NCI-H146 (cell line): ENCODE measurements at regions not wholly inside any gene's neighbourhood (a gene's known extent, or its start where the extent isn't known, plus 50 kb on each side); places are given as distances from the start of the nearest gene placed in this dataset.
A peak's percentile ranks its signal among the peaks of the same experiment; 100 is the strongest.

Source experiments
- DNase-seq: peaks from one replicate; lab custom pipeline; 2025; lab: John Stamatoyannopoulos, UW

DNA sequence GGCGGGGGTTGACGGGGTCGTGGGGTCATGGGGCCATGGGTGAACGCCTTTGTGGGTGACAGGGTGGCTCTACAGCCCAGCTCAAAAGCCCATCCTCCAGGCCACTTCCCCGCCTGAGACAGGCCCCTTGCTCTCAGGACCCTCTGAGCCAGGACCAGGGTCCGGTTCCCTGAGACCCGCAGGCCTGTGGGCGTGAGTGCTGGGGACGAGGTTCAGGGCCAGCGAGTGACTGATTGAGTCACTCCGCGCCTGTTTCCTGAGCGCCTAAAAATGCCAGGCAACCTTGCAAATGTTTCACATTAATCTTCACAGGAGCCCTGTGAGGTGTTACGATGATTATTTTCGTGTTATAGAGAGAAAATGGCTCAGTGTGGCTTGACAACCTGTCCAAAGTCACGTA lies 97.8 kb downstream of the ZNF674 start:
- DNase-seq = no peak

DNA sequence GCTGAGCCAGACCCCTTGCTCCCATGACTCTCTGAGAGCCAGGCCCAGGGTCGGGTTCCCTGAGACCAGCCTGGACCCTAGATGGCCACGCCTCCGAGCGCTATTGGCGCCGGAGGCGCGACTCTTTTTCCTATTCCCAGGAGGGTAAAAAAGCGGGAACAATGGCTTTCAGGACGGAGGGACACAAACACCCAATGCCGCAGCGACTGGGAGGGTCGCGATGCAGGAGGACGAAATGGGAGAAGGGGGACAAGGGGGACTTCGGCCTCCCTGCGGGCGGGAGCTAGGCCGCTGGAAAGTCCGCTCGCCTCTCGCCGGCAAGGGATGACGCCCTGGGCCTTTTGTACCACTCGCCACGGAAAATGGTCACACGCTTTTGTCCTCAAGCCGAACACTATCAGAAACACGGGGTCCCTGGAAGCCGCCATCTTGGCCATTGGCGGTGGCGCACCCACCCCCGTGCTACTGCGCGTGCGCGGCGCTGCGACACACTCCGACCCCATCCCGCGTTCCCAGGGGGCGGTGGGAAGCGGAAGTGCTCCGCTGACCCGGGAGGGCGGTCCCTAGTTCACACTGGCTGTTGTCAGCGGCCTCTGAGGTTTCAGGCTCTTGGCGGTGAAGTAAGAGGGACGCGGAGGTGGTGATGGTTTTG lies 98.4 kb downstream of the ZNF674 start:
- peak; percentile 89 for DNase-seq

DNA sequence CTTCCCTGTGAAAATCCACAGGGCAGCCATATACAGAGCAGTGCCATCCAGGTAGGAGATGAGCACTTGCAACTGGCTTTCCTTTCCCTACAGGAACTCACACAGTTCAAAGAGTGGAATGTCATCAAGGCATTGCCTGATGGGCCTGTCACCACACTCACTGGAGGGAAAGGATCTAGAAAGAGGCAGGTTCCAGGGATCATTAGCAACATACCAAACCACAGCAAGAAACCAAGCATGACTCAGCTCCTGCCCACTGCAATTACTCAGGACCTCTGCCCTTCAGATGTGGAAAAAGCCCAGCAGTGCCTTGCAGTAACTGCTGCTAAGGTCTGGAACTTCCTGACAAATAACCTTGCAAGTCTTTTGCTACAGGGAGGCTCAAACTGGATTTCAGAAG lies 101.2 kb downstream of the ZNF674 start:
- no peak for DNase-seq

DNA sequence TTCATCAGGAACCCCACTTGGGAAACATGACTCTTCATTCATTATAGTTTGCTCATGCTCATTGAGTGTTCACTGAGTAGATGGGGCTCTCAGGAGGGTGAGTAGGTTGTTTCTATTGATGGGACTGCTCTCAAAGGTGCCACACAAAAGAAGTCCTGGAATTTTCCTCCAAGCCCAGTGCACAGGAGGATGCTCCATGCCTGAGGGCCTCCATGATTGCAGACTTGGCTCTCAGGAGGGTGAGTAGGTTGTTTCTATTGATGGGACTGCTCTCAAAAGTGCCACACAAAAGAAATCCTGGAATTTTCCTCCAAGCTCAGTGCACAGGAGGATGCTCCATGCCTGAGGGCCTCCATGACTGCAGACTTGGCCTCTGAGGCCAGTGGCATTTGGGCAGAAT lies 108.5 kb downstream of the ZNF674 start:
- DNase-seq = no peak

DNA sequence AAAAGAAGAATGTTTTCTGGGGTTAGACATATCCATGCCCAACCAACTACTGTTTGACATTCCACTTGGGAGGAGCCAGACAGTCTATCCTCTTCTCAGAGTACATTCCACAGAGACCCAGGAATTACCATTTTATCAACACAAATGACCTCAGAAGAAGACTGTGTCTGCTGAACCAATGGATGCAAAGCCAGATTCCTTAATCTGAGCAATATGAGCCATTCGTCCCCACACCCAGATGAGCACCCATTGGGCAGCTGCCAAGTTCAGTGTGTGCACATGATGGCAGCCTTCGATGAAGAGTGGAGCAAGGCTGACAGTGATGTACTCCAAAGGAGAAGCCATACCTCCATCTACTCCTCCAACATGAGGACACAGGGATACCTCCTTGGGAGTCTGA lies 111.3 kb downstream of the ZNF674 start:
- no peak for DNase-seq

DNA sequence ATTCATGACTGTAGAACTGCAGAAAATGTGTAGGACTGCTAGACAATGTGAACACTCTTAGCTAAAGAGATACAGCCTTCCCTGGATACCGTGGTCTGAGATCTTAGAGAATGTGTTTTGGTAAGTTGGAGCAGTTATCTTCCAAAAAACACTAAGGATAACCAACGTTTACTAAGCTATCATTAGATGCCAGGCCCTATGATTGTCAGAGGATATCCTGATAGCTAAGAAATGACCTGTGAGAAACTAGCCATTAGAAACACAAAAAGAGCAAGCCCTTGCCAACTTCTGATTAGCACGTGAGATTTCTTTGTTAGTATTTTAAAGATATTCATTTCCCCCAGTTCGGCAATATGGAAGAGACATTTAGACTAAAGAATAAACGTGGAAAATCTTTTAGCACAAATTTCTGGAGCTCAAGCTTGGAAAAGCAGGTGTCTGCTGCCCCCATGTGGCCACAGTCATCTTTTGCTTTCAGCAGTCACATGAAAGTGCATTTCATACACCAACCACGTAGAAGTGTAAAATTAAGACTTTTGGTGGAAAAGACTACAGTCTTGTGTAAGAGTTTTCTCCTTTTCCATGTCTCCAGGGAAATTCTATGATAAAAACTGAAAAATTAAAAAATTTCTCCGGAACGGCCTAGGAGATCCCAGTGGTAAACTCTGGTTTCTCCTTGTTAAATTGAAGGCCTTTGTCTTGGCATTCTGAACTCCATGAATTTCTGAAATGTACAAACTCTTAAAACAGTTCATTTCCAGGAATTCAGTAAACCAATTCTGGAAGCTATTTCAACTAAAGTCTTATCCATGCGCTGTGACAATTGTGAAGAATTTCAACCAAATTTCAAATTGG lies 136.4 kb downstream of the ZNF674 start:
- peak; percentile 50 for DNase-seq

DNA sequence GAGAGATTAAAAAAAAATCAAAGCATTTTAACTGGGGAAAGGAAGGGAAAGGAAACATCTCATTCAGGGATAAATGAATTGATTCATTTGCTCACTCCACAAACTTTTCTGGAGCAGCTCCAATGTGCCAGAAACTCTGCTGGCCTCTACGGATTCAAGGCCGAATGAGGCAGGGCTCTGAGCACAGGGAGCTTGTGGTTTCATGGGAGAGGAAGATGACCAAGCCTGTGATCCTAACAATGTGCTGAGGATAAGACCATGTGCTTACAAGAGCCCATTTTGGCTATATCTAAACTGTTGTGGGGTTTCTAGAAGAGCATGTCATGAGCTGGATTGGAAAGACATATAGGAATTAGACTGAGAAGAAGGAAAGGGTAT lies 137.5 kb downstream of the ZNF674 start:
- DNase-seq = no peak

DNA sequence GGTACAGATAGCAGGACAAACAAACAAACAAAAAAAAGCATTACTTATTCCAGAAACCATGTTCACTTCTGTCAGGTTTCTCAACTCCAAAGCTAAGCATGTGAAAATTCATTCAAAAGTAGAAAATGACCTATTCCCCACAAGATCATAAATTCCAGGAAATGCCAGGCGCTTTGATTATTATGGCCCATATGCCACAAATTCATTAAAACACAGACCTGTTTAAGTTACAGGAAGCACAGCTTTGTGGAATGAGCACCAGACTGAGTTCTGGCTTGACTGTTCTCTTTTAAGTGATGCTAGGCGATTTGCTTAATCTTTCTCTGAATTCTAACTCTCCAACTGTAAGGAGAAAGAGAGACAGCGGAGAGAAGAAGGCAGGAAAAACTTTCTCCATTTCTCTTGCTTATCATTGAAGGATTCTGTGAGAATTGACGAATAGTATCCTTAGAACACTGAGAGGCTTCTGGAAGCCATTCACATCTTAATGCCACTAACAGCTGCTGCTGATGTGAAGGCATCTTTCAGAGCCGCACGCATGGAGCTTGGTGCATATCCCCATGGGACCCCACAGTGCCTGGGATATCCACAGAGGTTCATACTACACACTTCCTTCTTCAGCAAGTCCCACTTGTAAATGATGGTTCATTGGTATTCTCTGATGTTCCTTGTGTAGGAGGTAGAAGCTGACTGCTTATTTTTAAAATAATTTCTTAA lies 138.0 kb downstream of the ZNF674 start:
- no peak for DNase-seq

DNA sequence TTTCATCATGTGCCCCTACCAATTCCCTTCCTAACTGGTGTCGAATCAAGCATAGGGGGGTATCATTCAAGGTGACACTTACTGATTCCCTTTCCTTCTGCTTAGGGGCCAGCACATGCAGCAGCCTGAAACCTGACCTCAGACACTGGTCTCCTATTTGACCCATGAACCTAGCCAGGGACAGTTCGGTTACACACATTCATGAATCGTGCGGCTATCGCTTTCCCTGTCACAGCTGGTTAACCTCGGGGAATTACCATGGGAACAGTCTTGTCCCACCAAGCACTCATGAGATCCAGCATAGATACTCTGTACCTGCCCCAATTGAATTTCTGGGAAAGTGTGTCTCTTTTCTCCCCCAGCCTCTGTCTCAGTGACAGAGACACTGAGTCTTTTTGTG lies 140.4 kb downstream of the ZNF674 start:
- DNase-seq = no peak

DNA sequence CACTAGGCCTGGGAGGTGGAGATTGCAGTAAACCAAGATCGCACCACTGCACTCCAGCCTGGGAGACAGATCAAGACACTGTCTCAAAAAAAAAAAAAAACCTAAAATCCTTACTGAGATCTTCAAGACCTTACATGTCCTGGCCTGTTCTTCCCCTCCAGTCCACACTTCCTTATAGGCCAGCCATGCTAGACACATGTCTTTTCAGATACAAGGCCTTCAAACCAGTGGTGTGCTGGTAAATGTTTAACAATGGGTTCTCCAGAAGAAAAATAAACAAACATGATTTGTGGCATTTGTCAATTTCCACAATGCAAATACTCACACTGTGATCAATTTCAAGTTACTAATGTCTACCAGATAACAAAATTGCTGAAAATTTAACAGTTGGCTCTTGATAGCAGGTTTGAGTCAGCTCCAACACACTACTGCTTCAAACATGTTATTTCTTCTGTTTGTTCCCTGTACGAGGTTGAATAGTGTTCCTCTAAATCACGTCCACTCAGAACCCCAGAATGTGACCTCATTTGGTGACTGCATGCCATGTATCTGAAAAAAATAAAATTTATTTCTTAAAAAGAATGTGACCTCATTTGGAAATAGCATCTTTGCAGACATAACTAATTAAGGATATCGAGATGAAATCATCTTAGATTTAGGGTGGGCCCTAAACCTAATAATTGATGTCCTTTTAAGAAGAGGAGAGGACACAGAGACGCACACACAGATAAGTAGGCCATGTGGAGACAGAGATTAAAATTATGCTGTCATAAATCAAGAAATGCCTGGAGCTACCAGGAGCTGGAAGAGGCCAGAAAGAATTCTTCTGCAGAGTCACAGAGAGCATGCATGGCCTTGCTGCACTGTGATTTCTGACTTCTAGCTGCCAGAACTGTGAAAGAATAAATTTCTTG lies 144.4 kb downstream of the ZNF674 start:
- DNase-seq = no peak

DNA sequence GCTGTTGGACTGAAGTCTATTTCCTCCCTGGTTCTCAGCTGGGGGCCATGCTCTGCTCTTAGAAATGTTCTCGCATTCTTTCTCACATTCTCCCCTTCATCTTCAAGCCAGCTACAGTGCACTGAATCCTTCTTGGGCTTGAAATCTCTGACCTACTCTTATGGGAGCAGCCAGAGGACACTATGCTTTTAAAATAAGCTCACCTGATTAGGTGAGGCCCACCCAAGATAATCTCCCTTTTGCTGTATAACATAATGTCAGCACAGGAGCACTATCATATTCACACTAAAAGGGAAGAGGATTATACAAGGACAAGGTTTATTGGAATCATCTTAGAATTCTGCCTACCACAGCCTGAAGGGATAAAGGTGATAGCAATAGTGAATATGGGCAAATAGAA lies 146.3 kb downstream of the ZNF674 start:
- DNase-seq = no peak

DNA sequence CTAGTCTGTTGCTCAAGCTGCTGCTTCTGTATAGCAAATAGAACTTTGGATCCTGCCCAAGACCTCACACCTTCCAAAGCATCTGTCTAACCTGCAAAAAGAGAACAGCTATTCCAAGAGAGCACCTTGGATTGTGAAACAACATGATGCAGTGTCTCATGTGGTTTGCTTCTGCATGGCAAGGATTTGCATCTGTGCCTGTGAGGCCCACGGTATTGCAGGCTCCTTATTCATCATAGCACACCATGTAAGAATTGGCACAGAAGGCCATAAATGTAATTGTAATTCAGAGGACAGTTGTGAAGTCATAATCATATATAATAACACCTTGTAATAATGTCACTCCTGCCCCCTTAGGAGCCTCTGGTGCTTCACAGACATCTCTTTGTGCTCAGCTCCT lies 147.1 kb downstream of the ZNF674 start:
- DNase-seq = no peak

DNA sequence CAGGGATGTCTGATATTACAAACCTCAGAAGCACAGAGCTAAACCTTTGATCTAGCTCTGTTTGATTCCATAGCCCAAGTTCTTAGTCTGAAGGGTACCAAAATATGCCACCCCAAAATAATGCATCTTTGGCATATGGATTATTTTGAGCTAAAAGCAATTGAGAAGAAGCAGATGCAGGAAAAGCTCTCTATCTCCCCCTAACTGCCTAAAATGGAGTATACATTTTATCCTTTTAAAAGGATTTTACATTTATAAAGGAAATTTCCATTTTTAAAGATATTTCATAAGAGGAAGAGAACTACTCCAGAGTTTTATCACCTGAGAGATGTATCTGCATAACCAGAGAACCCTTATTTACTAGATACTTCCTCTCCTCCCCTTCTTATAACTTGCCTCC lies 158.7 kb downstream of the ZNF674 start:
- DNase-seq = no peak

DNA sequence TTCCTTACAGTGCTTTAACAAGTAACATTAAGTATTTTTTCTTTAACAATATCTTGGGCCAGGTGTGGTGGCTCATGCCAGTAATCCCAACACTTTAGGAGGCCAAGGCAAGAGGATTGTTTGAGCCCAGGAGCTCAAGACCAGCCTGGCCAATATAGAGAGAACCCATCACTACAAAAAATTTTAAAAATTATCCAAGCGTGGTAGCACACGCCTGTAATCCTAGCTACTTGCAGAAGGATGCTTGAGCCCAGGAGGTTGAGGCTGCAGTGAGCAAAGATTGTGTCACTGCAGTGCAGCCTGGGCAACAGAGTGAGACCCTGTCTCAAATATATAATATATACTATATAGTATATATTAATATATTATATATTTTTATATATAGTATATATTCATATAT lies 162.2 kb downstream of the ZNF674 start:
- DNase-seq = no peak

DNA sequence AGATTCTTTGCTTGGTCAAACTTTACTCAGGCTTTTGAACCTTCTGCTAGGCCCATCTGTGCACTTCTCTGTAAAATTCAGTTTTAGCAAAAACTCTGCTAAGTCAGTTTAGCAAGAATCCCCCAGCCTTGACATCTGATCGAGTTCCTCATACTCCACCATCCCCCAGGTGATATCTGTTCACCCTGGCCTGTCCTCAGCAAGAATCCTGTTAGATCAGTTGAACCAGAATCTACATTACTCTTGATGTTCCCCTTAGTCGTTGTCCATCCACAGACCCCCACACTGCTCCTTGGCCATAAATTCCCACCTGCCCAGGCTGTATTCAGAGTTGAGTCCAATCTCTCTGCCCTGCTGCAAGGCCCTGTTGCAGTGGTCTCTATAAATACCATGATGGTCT lies 162.6 kb downstream of the ZNF674 start:
- no peak for DNase-seq

DNA sequence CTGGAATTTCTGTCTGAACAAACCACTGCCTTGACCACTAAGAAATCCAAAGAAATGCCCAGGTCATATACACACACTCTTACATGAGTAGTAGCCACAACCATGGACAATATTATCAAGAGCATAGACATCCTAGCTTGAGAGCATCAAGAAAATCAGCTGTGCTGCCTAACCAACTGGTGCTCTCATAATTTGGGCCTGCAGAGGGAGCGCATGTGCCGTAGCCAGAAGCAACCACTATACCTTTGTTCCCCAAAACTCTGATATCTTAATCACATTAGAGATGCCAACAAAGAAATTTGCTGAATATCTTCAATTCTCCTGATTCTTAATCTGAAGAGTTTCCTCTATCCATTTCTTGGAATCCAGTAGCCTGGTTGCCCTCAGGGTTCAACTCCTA lies 163.6 kb downstream of the ZNF674 start:
- DNase-seq = peak; percentile 11

DNA sequence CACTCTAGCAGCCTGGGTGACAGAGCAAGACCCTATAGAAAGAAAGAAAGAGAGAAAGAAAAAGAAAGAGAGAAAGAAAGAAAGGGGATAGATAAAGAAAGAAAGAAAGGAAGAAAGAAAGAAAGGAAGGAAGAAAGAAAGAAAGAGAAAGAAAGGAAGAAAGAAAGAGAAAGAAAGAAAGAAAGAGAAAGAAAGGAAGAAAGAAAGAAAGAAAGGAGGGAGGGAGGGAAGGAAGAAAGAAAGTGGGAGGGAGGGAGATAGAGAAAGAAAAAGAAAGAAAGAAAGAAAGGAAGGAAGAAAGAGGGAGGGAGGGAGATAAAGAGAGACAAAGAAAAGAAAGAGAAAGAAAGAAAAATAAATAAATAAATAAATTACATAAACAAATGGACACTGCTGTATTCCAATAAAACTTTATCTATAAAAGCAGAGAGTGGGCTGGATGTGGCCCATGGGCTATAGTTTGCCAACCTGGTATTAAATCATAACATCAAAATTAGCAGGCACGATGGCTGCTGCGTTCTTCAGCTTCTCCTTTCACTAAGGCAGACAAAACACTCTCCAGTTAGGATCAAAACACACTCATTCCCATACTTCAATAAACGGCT lies 165.0 kb downstream of the ZNF674 start:
- no peak for DNase-seq

DNA sequence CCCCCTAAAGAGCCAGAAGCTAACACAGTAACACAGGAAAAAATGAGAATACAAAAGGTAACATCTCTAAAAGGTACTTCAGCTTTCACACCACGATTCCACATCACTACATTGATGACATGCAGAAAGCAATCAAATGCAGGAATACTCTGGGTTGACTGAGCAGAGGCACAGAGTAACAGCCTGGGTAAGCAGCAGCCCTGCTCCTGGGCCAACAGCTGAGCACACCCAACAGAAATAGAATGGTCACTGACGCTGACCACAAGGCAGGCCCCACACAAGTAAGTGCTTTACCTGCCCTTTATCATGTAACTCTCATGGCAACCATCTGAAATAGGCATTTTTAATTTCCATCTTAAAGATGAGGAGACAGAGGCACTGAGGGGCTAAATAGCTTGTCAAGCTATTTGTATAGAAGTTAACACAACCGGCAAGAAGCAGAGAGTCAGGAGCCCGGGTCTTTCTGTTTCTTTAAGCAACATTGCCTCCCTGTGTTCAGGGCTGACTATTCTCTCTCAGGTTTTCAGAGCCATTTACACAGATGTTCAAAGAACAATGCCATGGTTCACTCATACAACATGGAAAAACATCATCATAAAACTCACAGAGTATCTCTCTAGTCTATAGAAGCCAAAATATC lies 168.9 kb downstream of the ZNF674 start:
- peak; percentile 59 for DNase-seq

DNA sequence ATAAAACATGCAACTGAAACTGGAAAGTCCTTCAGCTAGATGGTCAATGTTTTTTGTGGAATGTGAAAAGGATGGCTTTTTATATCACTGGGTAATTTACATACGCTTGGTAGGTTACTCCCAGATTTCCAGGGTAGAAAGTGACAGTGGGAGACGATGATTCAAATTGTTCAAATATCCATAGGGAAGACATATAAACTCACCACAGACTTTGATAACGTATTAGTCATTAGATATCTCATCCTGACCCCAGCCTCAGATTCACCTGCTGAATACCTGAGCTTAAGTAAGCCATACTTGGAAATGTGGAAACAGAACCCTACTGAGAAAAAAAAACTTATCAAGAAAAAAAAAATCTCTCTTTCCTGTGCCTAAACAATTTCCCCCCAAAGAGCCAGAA lies 169.4 kb downstream of the ZNF674 start:
- no peak for DNase-seq

DNA sequence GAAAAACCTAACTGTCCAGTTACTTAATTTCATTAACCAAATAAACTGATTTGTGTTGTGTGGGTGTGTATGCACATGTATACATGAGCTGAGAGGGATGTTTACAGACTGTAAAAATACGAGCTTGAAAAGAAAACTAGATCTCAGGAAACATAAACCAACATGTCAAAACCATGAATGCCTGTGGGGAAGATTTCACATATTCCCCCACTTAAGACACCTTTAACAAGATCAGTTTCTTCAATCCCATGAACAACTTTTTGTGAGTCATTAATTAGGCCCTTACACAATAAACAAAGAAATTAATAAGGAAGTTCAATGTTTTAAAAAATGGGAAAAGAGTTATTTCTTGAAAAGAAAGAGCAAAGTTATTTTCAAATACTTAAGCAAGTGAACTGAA lies 170.8 kb downstream of the ZNF674 start:
- DNase-seq = no peak

DNA sequence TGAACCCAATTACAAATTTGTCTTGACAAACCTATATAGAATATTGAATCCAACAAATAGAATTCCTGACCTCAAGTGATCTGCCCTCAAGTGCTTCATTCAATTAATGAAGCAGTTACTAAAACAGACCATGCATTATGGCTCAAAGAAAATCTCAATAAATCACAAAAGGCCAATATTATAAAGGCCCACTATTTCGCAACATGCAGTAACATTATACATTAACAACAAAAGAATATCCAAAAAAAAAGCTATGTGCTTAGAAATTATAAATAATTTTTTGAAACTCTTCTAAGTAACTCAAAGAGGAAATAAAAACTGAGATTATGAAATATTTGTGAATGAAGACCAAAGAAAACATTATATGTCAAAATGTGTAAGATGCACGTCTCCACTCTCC lies 177.7 kb downstream of the ZNF674 start:
- no peak for DNase-seq
